GM12878 (cell line): ENCODE measurements at regions not wholly inside any gene's neighbourhood (a gene's known extent, or its start where the extent isn't known, plus 50 kb on each side); places are given as distances from the start of the nearest gene placed in this dataset.

Source experiments
- ATAC-seq: fragments of 200-7000 bp; cut with Tn5 transposase; 3 replicates; pipeline ENCODE4 v1.9.1; 2020; ENCODE audit warnings: mild to moderate bottlenecking, moderate library complexity
- BruUV-seq: library from RNA; stranded (reverse); fragments of 400-500 nt; replicated peaks from 2 replicates; lab custom pipeline; 2021; lab: Mats Ljungman, UMichigan
- CTCF ChIA-PET: fragments of 300-600 bp; sonication (Branson Sonifier 250); formaldehyde crosslinking; extraction: SDS; loops from one replicate; lab custom pipeline; 2021; ENCODE audit warnings: inconsistent platforms; lab: Yijun Ruan, JAX
- POLR2A ChIA-PET: fragments of 350-600 bp; formaldehyde crosslinking; extraction: SDS; loops from one replicate; lab custom pipeline; 2021; ENCODE audit warnings: inconsistent platforms; lab: Charles Lee
- RAD21 ChIA-PET: fragments of 300-600 bp; sonication (Branson Sonifier 250); formaldehyde crosslinking; loops from one replicate; lab custom pipeline; 2023; ENCODE audit warnings: antibody characterized with exemption; ENCODE audit not compliant: unreplicated experiment; lab: Charles Lee
- SMC1A ChIA-PET: fragments of 300-600 bp; sonication (Branson Sonifier 250); formaldehyde crosslinking; loops from one replicate; lab custom pipeline; 2023; ENCODE audit not compliant: unreplicated experiment, uncharacterized antibody; lab: Charles Lee
- DNase-seq: peaks from one replicate; pipeline ENCODE4 v3.0.0-alpha.2; 2011; ENCODE audit warnings: low read depth, low spot score
- FAIRE-seq: peaks from 3 replicates; lab custom pipeline; 2011; peaks lifted over from hg19 to GRCh38; lab: Jason Lieb, UNC
- H2AFZ ChIP-seq: 2 replicates; pipeline ENCODE4 v1.6.0; 2011; ENCODE audit warnings: low read depth, low read length, control low read depth; ENCODE audit not compliant: control insufficient read depth
- H3K27ac ChIP-seq: 2 replicates; pipeline ENCODE4 v1.5.1; 2011; ENCODE audit warnings: control low read depth; ENCODE audit not compliant: control insufficient read depth, insufficient read depth
- H3K27me3 ChIP-seq, 2 experiments: replicated peaks in 1 of 2; 2 replicates each; pipeline versions ENCODE4 v1.6.0 to v1.6.1; 2011; ENCODE audit warnings: low read length in 1 of 2; ENCODE audit not compliant: control insufficient read depth in 2 of 2, insufficient read depth in 2 of 2
- H3K36me3 ChIP-seq, 2 experiments: 2 replicates each; pipeline ENCODE4 v1.5.1; 2011; ENCODE audit warnings: low read length in 1 of 2; ENCODE audit not compliant: control insufficient read depth in 2 of 2, insufficient read depth in 2 of 2
- H3K4me1 ChIP-seq: 2 replicates; pipeline ENCODE4 v1.6.1; 2011; ENCODE audit warnings: mild to moderate bottlenecking, low read length, moderate library complexity, mixed read lengths; ENCODE audit not compliant: control insufficient read depth, insufficient read depth
- H3K4me2 ChIP-seq: 2 replicates; pipeline ENCODE4 v1.6.0; 2011; ENCODE audit warnings: control low read depth; ENCODE audit not compliant: control insufficient read depth, insufficient read depth
- H3K4me3 ChIP-seq: fragments of 200-600 bp; sonication (generic); 2 replicates; pipeline ENCODE4 v1.5.1; 2016
- H3K79me2 ChIP-seq: 2 replicates; pipeline ENCODE4 v1.6.0; 2011; ENCODE audit warnings: low read length; ENCODE audit not compliant: control insufficient read depth, insufficient read depth
- H3K9ac ChIP-seq: 2 replicates; pipeline ENCODE4 v1.8.0; 2011; ENCODE audit warnings: low read length, control low read depth, mixed read lengths; ENCODE audit not compliant: control insufficient read depth, insufficient read depth
- H3K9me3 ChIP-seq: replicated peaks from 3 replicates; pipeline ENCODE4 v1.5.1; 2011; ENCODE audit warnings: mild to moderate bottlenecking, low read length; ENCODE audit not compliant: control insufficient read depth, insufficient read depth
- H4K20me1 ChIP-seq: 2 replicates; pipeline ENCODE4 v1.6.0; 2011; ENCODE audit not compliant: control insufficient read depth, insufficient read depth
- ATF2 ChIP-seq: IDR thresholded peaks from 2 replicates; pipeline ENCODE4 v1.6.1; 2012; ENCODE audit warnings: low read length, inconsistent platforms
- ATF3 ChIP-seq: IDR thresholded peaks from 2 replicates; pipeline ENCODE4 v1.6.1; 2011; ENCODE audit warnings: low read depth, mild to moderate bottlenecking, low read length, moderate library complexity, borderline replicate concordance; ENCODE audit errors: extremely low read depth
- E4F1 ChIP-seq: fragments of 450-650 bp; IDR thresholded peaks from 2 replicates; pipeline ENCODE4 v1.6.1; 2018; ENCODE audit warnings: borderline replicate concordance, mild to moderate bottlenecking; ENCODE audit not compliant: partially characterized antibody
- GATAD2B ChIP-seq: fragments of 450-650 bp; conservative IDR thresholded peaks from 2 replicates; pipeline ENCODE4 v1.6.1; 2017; ENCODE audit warnings: low read depth, mild to moderate bottlenecking, moderate library complexity
- MEF2A ChIP-seq: IDR thresholded peaks from 2 replicates; pipeline ENCODE4 v1.6.1; 2011; ENCODE audit warnings: low read depth, mild to moderate bottlenecking, low read length, moderate library complexity; ENCODE audit not compliant: insufficient read depth
- NR2F1 ChIP-seq: fragments of 450-650 bp; conservative IDR thresholded peaks from 2 replicates; pipeline ENCODE4 v1.6.1; 2017; ENCODE audit warnings: mild to moderate bottlenecking
- PML ChIP-seq: IDR thresholded peaks from 2 replicates; pipeline ENCODE4 v1.6.1; 2012; ENCODE audit warnings: low read length, inconsistent platforms
- RAD21 ChIP-seq: IDR thresholded peaks from 2 replicates; pipeline ENCODE4 v1.6.1; 2011; ENCODE audit warnings: mild to moderate bottlenecking, low read depth, low read length, moderate library complexity; ENCODE audit not compliant: insufficient read depth
- SIN3A ChIP-seq: IDR thresholded peaks from 2 replicates; pipeline ENCODE4 v1.6.1; 2012; ENCODE audit warnings: low read depth, low read length, improper control_type of control experiment
- SIX5 ChIP-seq: IDR thresholded peaks from 2 replicates; pipeline ENCODE4 v1.6.1; 2011; ENCODE audit warnings: mild to moderate bottlenecking, low read depth, low read length, moderate library complexity; ENCODE audit not compliant: severe bottlenecking
- SPI1 ChIP-seq: IDR thresholded peaks from 2 replicates; pipeline ENCODE4 v1.6.1; 2011; ENCODE audit warnings: low read depth, mild to moderate bottlenecking, low read length, moderate library complexity, borderline replicate concordance; ENCODE audit not compliant: insufficient read depth
- ZBTB4 ChIP-seq: fragments of 450-650 bp; formaldehyde crosslinking; IDR thresholded peaks from 2 replicates; pipeline ENCODE4 v1.4.0; 2022; ENCODE audit warnings: mild to moderate bottlenecking, moderate library complexity
- ZNF24 ChIP-seq: fragments of 450-650 bp; IDR thresholded peaks from 2 replicates; pipeline ENCODE4 v1.6.1; 2017; ENCODE audit warnings: antibody characterized with exemption, mild to moderate bottlenecking
- WGBS: methylation state at CpG from one replicate; pipeline ENCODE4 v1.1.6; 2016; ENCODE audit warnings: low lambda C conversion rate; ENCODE audit not compliant: insufficient replicate concordance, insufficient coverage; ENCODE audit errors: missing lambda C conversion rate; 5-methylcytosine and 5-hydroxymethylcytosine counted together
- in situ Hi-C: fragments of 300-500 bp; cut with MboI; formaldehyde crosslinking; loops from 9 replicates; pipeline ENCODE4 v1.14.3; 2018; ENCODE audit warnings: mixed read lengths
- intact Hi-C: fragments of 100-400 bp; cut with micrococcal nuclease; formaldehyde crosslinking; loops from one replicate; pipeline ENCODE4 v1.14.2; 2022; ENCODE audit not compliant: unreplicated experiment

GRCh38 chr9:75582870-75583269, 307.6 kb upstream of the PCSK5 start (continued):
- TF ChIP-seq ATF2, result no peak
- no peak for TF ChIP-seq SIN3A

GRCh38 chr9:75588808-75589207, 301.7 kb upstream of the PCSK5 start:
- Histone ChIP-seq H3K4me2 (no peak overlapping the region), H3K27ac (no peak overlapping the region), H3K4me1 (no peaks in the 10 kb centered on the region), H3K9ac (no peak overlapping the region), H3K79me2 (no peaks in the 10 kb centered on the region), H3K9me3 (no peaks in the 10 kb centered on the region), H3K27me3 (no peaks in the 10 kb centered on the region), H3K36me3 (no peaks in the 10 kb centered on the region), H4K20me1 (no peaks in the 10 kb centered on the region), H3K4me3 (no peak overlapping the region), H2AFZ (no peak overlapping the region)
- peak; percentile 48 for ATAC-seq
- SMC1A ChIA-PET, result no interaction called here
- RAD21 ChIA-PET, result no interaction called here
- BruUV-seq, result no TSS peak
- CTCF ChIA-PET, result interaction anchor here (0.8 to 1.3 kb wide), 2 partner anchors 9 to 106 kb away, joined by 3 read pairs; no protein-coding TSS in a partner anchor
- in situ Hi-C loops, result no loop called here
- intact Hi-C loops, result no loop called here
- POLR2A ChIA-PET, result no interaction called here
- WGBS, result 4% methylated on average over 2 of the region's 2 CpGs
- peak; percentile 7 for FAIRE-seq
- DNase-seq, result no peak
- TF ChIP-seq ZNF24 (no peak), RAD21 (peak; percentile 40), PML (no peak), SIX5 (no peak), GATAD2B (no peak), ATF3 (no peak), MEF2A (no peak), ZBTB4 (no peak), E4F1 (no peak), NR2F1 (no peak), SPI1 (0 out of 2 replicates have a peak, but pooled peaks have one; percentile 7)
